Activated CD4-positive, alpha-beta T cell treated with anti-CD3 and anti-CD28 coated beads, Interleukin-2, amount 50 U/mL, for 48 hours (primary cell): ENCODE measurements at regions not wholly inside any gene's neighbourhood (a gene's known extent, or its start where the extent isn't known, plus 50 kb on each side); places are given as distances from the start of the nearest gene placed in this dataset.

Source experiments
- DNase-seq, 2 experiments: peaks; one replicate each; pipeline ENCODE4 v3.0.0-alpha.2; 2020

GRCh38 chr2:216920143-216920876, 60.4 kb upstream of the TNP1 start:
- no peak for DNase-seq

GRCh38 chr2:216918088-216918680, 58.3 kb upstream of the TNP1 start:
- DNase-seq: no peak

GRCh38 chr2:216916956-216917650, 57.2 kb upstream of the TNP1 start:
- no peak for DNase-seq

GRCh38 chr2:216915557-216916150, 55.8 kb upstream of the TNP1 start:
- DNase-seq: no peak

- DNase-seq: no peak
Measured at GRCh38 chr2:216914491-216914890, 54.6 kb upstream of the TNP1 start.

GRCh38 chr2:216911886-216912285, 52.0 kb upstream of the TNP1 start:
- DNase-seq: no peak

- no peak for DNase-seq
Measured at GRCh38 chr2:216911008-216911407, 51.1 kb upstream of the TNP1 start.

GRCh38 chr2:216909541-216910210, 49.8 kb upstream of the TNP1 start:
- no peak for DNase-seq
